T-helper 2 cell (primary cell): ENCODE measurements at regions not wholly inside any gene's neighbourhood (a gene's known extent, or its start where the extent isn't known, plus 50 kb on each side); places are given as distances from the start of the nearest gene placed in this dataset.
A peak's percentile ranks its signal among the peaks of the same experiment; 100 is the strongest.
"Not testable (repeated sequence)": the region's sequence is repeated elsewhere in the genome, so short reads cannot be mapped to it uniquely, and the experiment has no call there.

ENCODE experiments used
- DNase-seq, 5 experiments: peaks; one replicate each; pipeline versions ENCODE4 v3.0.0 to v3.0.0-alpha.2; 2012 to 2022

- no peak for DNase-seq
Observed at GRCh38 chr7:98728555-98728954, 111.5 kb downstream of the NPTX2 start.

- DNase-seq = no peak
Observed at GRCh38 chr7:98729121-98729520, 112.0 kb downstream of the NPTX2 start.

GRCh38 chr7:98730326-98730725, 113.2 kb downstream of the NPTX2 start:
- DNase-seq = no peak

- no peak for DNase-seq
Observed at GRCh38 chr7:98731651-98732050, 114.6 kb downstream of the NPTX2 start.

DNA sequence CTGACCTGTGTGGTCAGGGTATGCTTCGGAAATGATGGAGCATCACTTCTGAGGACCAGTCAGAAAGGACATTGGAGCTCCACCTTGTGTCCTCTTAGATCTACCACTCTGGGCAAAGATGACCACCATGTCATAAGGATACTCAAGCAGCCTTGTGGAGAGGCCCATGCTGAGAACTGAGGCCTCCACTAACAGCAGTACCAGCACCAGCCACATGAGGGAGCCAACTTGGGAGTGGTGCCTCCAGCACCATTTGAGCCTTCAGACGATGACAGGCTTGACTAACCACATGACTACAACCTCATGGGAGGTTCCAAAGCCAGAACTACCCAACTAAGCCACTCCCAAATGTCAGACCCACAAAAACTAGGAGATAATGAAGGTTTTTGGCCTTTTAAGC, 116.0 kb downstream of the NPTX2 start:
- peak in 2 of 5 experiments; percentile 15 to 59 for DNase-seq

DNA sequence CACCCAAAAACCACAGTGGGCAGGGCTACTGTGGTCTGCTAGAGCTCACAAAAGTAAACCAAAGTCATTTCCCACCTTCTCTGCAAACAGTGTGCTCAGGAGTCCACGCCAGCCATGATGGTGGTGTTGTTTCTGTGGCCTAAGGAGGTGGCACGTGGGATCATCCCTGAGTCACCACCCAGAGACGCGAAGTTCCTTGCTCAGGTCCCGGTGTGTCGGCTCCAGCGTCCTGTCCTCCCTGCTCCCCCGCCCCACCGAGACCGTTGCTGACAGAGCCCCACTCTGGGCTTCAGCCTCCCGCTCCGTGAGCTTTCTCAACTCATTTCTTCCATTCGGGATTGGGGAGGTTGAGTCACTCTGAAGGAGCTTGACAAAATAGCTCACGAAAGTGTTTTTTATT, 118.7 kb downstream of the NPTX2 start:
- no peak for DNase-seq

GRCh38 chr7:98736461-98736860, 119.4 kb downstream of the NPTX2 start:
- not testable (repeated sequence) for DNase-seq

DNA sequence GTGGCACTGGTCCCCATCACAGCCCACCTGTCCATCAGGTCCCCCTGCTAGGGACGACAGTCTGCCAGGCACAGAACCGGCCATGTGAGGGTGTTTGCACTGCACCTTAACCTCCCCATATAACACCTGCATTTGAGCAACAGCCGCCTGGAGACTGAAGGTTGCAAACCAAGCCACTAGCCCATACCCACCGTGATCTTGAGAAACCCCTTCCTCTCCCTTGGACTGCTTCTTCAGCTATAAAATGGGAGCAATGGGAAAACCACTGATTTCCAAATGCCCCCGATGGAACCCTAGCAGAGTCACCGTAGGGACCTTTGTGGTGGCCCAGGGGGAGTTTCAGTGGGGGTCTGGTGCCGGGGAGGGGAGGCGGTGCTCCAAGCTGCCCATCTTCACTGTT, 120.1 kb downstream of the NPTX2 start:
- DNase-seq = no peak

GRCh38 chr7:98740643-98741042, 123.6 kb downstream of the NPTX2 start:
- DNase-seq = no peak

DNA sequence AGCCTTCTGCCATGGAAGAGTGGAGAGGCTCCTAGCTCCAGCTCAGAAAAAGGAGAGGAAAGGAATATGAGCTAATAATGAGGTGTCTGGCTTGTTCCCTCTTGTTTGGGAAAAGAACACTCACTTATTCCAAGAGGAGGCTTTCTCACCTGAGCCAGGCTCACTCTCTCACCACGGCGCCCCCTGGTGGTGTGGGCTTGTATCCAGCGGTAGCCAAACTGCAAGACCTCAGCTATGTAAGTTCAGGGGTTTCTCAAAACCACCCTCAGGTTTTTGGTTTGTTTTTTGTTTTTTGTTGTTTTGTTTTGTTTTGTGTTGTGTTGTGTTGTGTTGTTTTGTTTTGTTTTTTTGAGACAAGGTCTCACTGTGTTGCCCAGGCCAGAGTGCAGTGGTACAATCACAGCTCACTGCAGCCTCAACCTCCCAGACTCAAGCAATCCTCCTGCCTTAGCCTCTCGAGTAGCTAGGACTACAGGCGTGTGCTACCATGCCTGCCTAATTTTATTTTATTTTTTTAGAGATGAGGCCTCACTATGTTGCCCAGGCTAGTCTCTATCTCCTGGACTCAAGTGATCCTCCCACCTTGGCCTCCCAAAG, 124.0 kb downstream of the TMEM130 start:
- DNase-seq = peak; percentile 5 to 59 (median 50)

GRCh38 chr7:98748090-98748489, 121.7 kb downstream of the TMEM130 start:
- no peak for DNase-seq

- DNase-seq = no peak
Observed at GRCh38 chr7:98753176-98753575, 116.6 kb downstream of the TMEM130 start.

GRCh38 chr7:98753989-98754479, 115.8 kb downstream of the TMEM130 start:
- peak in 1 of 5 experiments; percentile 13 for DNase-seq

DNA sequence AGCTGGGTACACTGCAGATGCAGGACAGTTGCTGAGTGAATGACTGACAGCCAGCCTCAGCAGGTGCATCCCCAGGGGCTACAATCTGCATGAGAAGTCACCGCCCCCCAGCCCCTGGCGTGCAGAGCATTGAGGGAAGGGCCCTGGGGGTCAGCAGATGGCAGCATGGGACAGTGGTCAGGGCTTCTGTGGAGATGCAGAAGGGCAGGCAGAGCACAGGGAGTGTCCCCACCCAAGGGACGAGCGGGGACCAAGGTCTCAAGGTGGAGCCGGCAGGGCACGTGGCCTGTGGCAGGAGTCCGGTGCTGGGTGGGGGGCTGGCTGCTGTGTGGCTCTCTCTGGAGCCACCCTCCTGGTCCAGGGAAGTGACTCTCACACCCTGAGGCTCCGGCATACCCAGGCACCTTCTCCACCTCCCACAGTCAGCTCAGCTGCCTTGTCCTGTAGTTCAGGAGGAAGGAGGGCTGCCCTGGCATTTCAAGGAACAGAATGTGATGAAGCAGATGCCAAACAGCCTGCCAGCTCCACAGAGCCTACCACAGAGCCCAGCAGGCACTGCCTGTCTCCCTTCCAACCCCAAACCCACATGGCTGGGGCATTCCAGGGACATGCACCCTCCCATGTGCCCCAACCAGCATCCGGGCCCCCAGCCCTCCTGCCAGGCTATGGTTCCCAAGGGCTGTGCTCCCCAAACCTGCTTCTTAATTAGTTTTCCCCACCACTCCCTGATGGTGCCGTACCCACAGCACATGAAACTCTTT, 114.5 kb downstream of the TMEM130 start:
- no peak for DNase-seq

GRCh38 chr7:98758157-98758556, 111.7 kb downstream of the TMEM130 start:
- DNase-seq = no peak

GRCh38 chr7:98760201-98760651, 109.6 kb downstream of the TMEM130 start:
- DNase-seq = no peak

- DNase-seq = no peak
Observed at GRCh38 chr7:98761225-98761624, 108.6 kb downstream of the TMEM130 start.

DNA sequence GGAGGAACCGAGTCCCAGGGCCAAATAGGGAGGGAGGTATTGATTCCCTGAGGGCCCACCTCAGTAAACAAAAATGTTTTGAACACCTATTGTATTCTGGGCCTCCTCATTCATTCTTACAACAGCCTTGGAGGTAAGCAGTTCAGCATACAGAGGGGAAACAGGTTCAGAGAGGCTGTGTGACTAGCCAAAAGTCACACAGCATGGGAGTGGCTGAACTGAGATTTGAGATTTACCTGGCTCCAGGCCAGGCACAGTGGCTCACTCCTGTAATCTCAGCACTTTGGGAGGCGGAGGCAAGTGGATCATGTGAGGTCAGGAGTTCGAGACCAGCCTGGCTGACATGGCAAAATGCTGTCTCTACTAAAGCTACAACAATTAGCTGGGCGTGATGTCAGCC, 107.2 kb downstream of the TMEM130 start:
- no peak for DNase-seq

DNA sequence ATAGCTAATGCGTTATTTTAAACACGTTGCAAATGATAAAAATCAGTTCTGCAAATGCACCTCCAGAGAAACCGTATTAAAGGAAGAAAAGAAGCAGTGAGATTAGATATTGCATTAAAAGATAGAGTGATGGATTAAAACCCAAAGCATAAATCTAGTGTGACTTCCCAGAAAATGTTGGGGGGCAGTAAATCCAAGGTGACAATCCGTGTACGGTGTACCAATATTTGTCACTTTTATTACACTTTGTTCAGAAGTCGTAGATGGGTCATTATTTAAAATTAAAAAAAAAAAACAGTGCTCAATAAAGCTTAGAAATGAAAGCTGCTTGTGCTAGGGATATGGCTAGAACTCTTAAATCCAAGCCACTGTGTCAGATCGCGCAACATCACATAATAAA, 106.4 kb downstream of the TMEM130 start:
- DNase-seq = no peak

GRCh38 chr7:98764946-98765345, 104.9 kb downstream of the TMEM130 start:
- DNase-seq = no peak

- not testable (repeated sequence) for DNase-seq
Observed at GRCh38 chr7:98770085-98770484, 99.7 kb downstream of the TMEM130 start.

DNA sequence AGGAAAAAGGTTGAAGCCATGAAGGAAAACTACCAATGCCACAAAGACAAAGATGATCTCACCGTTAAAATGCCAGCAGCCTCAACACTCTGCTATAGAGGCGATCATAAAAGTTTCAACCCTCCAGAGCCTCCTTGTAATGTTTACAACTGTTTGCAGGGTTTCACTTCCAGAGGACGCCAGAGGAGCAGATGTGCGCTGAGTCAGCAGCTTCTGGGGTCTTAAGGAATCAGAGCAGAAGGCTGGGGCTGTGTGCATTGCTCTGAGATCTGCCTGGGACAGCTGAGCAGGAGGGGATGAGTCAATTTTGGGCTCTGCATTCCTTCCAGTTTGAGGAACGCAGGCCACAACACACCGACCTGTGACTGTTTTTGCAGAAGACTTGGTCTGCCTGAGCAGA, 98.3 kb downstream of the TMEM130 start:
- no peak for DNase-seq

DNA sequence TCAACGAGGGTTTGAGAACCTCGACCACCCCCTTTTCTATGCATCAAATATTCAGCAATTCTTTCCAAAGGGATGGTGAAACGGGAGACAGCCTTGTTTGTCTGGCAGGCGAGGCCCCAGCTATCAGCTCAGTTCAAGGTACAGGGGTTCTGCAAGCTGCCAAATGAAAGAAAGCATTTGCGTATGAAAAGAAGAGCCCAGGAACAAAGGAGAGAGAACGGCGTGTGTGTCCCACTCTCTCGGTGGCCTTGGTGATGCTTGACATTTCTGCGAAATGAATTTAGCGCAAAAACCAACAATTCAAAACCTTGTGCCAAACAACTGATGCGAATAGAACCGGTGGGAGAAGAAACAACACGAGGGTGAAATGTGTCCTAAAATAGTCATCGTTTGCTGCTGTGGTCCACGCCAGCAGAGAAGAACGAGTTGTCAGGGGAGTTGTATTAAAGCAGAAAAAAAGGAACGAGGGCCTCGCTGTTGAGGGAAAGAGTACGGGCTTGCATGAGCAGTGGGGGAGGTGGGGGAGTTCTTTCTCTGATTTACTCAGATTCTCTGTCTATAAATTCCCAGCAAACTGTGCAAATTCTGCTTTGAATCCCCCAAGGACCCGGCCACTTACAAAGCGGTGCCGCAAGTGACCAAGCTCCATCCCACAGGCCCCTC, 97.7 kb downstream of the TMEM130 start:
- no peak for DNase-seq

DNA sequence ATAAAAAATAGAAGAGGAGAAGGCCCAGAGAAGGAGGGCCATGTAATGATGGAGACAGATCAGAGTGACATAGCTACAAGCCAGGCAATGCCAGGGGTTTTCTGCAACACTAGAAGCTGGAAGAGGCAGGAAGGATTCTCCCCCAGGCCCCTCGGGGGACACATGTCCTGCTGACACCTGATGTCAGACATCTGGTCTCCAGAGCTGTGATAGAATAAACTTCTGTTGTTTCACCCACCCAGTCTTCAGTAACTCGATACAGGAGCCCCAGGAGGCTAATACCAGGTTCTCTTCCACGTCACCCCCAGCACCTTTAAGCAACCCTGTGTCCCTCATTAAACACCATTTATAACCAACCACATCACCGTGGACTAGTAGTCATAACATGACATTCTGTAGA, 94.9 kb downstream of the TMEM130 start:
- no peak for DNase-seq
